Progenitor cell of endocrine pancreas (in vitro differentiated cells): ENCODE measurements at regions not wholly inside any gene's neighbourhood (a gene's known extent, or its start where the extent isn't known, plus 50 kb on each side); places are given as distances from the start of the nearest gene placed in this dataset.

Experiments used
- DNase-seq: peaks from one replicate; pipeline ENCODE4 v3.0.0; 2021; ENCODE audit warnings: low spot score; ENCODE audit not compliant: unreplicated experiment
- H3K27ac Mint-ChIP-seq: 2 replicates; pipeline ENCODE4 v1.8.0; 2021; ENCODE audit warnings: mild to moderate bottlenecking, moderate library complexity, mixed read lengths
- H3K27me3 Mint-ChIP-seq: 2 replicates; pipeline ENCODE4 v1.8.0; 2021; ENCODE audit warnings: mixed read lengths
- H3K36me3 Mint-ChIP-seq: 2 replicates; pipeline ENCODE4 v1.8.0; 2022; ENCODE audit warnings: mixed read lengths; ENCODE audit not compliant: insufficient read depth
- H3K4me1 Mint-ChIP-seq: 2 replicates; pipeline ENCODE4 v1.8.0; 2021; ENCODE audit warnings: low read depth, mixed read lengths
- H3K4me3 Mint-ChIP-seq: 2 replicates; pipeline ENCODE4 v1.8.0; 2021; ENCODE audit warnings: low read depth, mild to moderate bottlenecking, moderate library complexity, mixed read lengths
- H3K9me3 Mint-ChIP-seq: 2 replicates; pipeline ENCODE4 v1.8.0; 2021; ENCODE audit warnings: low read depth, mixed read lengths
- CTCF ChIP-seq: fragments of 200-600 bp; sonication (generic); IDR thresholded peaks from one replicate; pipeline ENCODE4 v1.5.0; 2021; ENCODE audit warnings: antibody characterized with exemption, mild to moderate bottlenecking; ENCODE audit not compliant: unreplicated experiment

GRCh38 chr2:133954636-133955035 is 299.2 kb upstream of the MGAT5 start:
- TF ChIP-seq CTCF, result no peak
- Mint-ChIP-seq H3K9me3 (no peaks in the 10 kb centered on the region), H3K4me3 (no peak overlapping the region), H3K4me1 (no peaks in the 10 kb centered on the region), H3K36me3 (no peaks in the 10 kb centered on the region), H3K27me3 (peaks cover 8% of the 10 kb centered on the region), H3K27ac (no peak overlapping the region)
- DNase-seq, result no peak

GRCh38 chr2:133955169-133955568 is 298.7 kb upstream of the MGAT5 start:
- no peak overlapping the region for H3K27ac Mint-ChIP-seq
- no peak for TF ChIP-seq CTCF
- H3K9me3 Mint-ChIP-seq, result no peaks in the 10 kb centered on the region
- no peak for DNase-seq
- no peaks in the 10 kb centered on the region for H3K4me1 Mint-ChIP-seq
- peaks cover 8% of the 10 kb centered on the region for H3K27me3 Mint-ChIP-seq
- H3K36me3 Mint-ChIP-seq, result no peaks in the 10 kb centered on the region
- H3K4me3 Mint-ChIP-seq, result no peak overlapping the region

GRCh38 chr2:133956434-133956935 is 297.4 kb upstream of the MGAT5 start:
- H3K9me3 Mint-ChIP-seq, result no peaks in the 10 kb centered on the region
- peaks cover 8% of the 10 kb centered on the region for H3K27me3 Mint-ChIP-seq
- no peaks in the 10 kb centered on the region for H3K36me3 Mint-ChIP-seq
- H3K4me3 Mint-ChIP-seq, result no peak overlapping the region
- H3K27ac Mint-ChIP-seq, result no peak overlapping the region
- no peak for TF ChIP-seq CTCF
- no peaks in the 10 kb centered on the region for H3K4me1 Mint-ChIP-seq
- DNase-seq, result no peak

GRCh38 chr2:133957724-133958480 is 296.0 kb upstream of the MGAT5 start:
- Mint-ChIP-seq H3K4me1 (no peaks in the 10 kb centered on the region), H3K9me3 (no peaks in the 10 kb centered on the region), H3K36me3 (no peaks in the 10 kb centered on the region), H3K27me3 (peaks cover 11% of the 10 kb centered on the region), H3K4me3 (no peak overlapping the region), H3K27ac (no peak overlapping the region)
- TF ChIP-seq CTCF, result no peak
- no peak for DNase-seq

GRCh38 chr2:133959066-133959465 is 294.8 kb upstream of the MGAT5 start:
- no peaks in the 10 kb centered on the region for H3K9me3 Mint-ChIP-seq
- no peak for TF ChIP-seq CTCF
- no peaks in the 10 kb centered on the region for H3K36me3 Mint-ChIP-seq
- DNase-seq, result no peak
- no peaks in the 10 kb centered on the region for H3K4me1 Mint-ChIP-seq
- no peak overlapping the region for H3K27ac Mint-ChIP-seq
- no peak overlapping the region for H3K4me3 Mint-ChIP-seq
- H3K27me3 Mint-ChIP-seq, result peaks cover 8% of the 10 kb centered on the region
